ENCODE measurements at regions not wholly inside any gene's neighbourhood (a gene's known extent, or its start where the extent isn't known, plus 50 kb on each side); places are given as distances from the start of the nearest gene placed in this dataset.

GRCh38 chr6:82467338-82467737 is 103.7 kb downstream of the TPBG start:
- TF ChIP-seq CTCF (IDR thresholded peaks at IDR 0.05), result no peak
- no peak for TF ChIP-seq REST (IDR thresholded peaks at IDR 0.05; ENCODE audit: insufficient read depth in 1 of 2, low read depth in 2 of 2, low read length in 1 of 2)
